ENCODE measurements at regions not wholly inside any gene's neighbourhood (a gene's known extent, or its start where the extent isn't known, plus 50 kb on each side); places are given as distances from the start of the nearest gene placed in this dataset.

DNA sequence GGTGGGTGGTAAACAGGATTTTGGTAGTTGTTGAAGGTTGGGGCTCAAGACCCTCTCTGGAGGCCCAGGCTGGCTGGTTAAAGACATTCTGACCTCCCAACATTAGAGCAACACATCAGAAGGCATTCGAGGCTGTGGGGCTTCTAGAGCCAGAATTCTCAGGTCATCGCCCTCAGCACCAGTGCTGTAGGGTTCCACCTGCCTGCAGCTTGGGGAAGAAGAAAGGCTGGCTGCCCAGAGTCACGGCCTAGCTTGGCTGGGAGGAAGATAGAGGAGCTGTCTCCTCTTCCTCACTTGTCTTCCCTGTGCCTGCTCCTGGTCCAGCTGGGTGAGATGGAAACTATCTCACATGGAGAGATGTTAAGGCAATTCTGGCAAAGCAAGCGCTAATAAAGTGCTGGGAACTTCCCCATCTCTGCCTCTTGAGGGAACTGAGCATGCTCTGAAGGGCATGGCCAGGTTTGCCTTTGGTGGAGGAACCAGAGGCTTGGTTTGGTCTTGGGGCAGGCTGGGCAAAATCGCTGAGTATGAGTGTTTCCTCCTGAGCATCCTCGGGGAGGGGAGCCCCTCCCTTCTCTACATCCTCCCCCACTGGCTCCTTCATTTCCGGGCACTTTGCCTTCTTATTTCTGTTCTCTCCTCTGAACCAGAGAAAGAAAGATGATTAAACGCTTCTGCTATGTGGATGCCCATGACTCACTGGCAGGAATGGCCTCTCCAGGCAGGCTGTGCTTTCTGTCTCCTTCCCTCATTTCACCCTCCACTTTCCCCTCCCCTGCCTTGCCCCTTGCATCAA is 509.0 kb upstream of the PODXL start:
- TF ChIP-seq, protein P1, sequence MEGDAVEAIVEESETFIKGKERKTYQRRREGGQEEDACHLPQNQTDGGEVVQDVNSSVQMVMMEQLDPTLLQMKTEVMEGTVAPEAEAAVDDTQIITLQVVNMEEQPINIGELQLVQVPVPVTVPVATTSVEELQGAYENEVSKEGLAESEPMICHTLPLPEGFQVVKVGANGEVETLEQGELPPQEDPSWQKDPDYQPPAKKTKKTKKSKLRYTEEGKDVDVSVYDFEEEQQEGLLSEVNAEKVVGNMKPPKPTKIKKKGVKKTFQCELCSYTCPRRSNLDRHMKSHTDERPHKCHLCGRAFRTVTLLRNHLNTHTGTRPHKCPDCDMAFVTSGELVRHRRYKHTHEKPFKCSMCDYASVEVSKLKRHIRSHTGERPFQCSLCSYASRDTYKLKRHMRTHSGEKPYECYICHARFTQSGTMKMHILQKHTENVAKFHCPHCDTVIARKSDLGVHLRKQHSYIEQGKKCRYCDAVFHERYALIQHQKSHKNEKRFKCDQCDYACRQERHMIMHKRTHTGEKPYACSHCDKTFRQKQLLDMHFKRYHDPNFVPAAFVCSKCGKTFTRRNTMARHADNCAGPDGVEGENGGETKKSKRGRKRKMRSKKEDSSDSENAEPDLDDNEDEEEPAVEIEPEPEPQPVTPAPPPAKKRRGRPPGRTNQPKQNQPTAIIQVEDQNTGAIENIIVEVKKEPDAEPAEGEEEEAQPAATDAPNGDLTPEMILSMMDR (conservative IDR thresholded peaks at IDR 0.05; ENCODE audit: low read depth, low read length) = no peak
- TF ChIP-seq POLR2A (IDR thresholded peaks at IDR 0.05; ENCODE audit: low read depth, low read length) (no peak), RAD21 (IDR thresholded peaks at IDR 0.05; ENCODE audit: low read length) (peak; percentile 9; the same call in 1 of the 2 replicates), SMC3 (IDR thresholded peaks at IDR 0.05; ENCODE audit: low read depth, low read length) (no peak), CEBPB (IDR thresholded peaks at IDR 0.05; ENCODE audit: low read depth, low read length) (0 out of 2 replicates have a peak, but pooled peaks have one; percentile 15), CHD1 (IDR thresholded peaks at IDR 0.05; ENCODE audit: low read depth, low read length) (no peak), MAZ (IDR thresholded peaks at IDR 0.05; ENCODE audit: borderline replicate concordance, low read depth, low read length) (peak; percentile 98), RCOR1 (IDR thresholded peaks at IDR 0.05; ENCODE audit: insufficient replicate concordance, low read length) (peak; percentile 38)
- TF ChIP-seq, protein P2, sequence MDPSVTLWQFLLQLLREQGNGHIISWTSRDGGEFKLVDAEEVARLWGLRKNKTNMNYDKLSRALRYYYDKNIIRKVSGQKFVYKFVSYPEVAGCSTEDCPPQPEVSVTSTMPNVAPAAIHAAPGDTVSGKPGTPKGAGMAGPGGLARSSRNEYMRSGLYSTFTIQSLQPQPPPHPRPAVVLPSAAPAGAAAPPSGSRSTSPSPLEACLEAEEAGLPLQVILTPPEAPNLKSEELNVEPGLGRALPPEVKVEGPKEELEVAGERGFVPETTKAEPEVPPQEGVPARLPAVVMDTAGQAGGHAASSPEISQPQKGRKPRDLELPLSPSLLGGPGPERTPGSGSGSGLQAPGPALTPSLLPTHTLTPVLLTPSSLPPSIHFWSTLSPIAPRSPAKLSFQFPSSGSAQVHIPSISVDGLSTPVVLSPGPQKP (IDR thresholded peaks at IDR 0.05; ENCODE audit: borderline replicate concordance, low read depth, low read length) = no peak
- TF ChIP-seq, protein P3, sequence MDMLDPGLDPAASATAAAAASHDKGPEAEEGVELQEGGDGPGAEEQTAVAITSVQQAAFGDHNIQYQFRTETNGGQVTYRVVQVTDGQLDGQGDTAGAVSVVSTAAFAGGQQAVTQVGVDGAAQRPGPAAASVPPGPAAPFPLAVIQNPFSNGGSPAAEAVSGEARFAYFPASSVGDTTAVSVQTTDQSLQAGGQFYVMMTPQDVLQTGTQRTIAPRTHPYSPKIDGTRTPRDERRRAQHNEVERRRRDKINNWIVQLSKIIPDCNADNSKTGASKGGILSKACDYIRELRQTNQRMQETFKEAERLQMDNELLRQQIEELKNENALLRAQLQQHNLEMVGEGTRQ (IDR thresholded peaks at IDR 0.05; ENCODE audit: low read depth, low read length) = no peak

All from IMR-90 (cell line).